Activated CD8-positive, alpha-beta memory T cell treated with anti-CD3 and anti-CD28 coated beads for 24 hours (primary cell): ENCODE measurements at regions not wholly inside any gene's neighbourhood (a gene's known extent, or its start where the extent isn't known, plus 50 kb on each side); places are given as distances from the start of the nearest gene placed in this dataset.
"Not testable (repeated sequence)": the region's sequence is repeated elsewhere in the genome, so short reads cannot be mapped to it uniquely, and the experiment has no call there.

Experiments
- DNase-seq: peaks from one replicate; pipeline ENCODE4 v3.0.0-alpha.2; 2020

- DNase-seq = no peak
These were observed 157.1 kb upstream of the TGFBR2 start for GRCh38 chr3:30449290-30449632.

GRCh38 chr3:30452446-30452845 is 154.0 kb upstream of the TGFBR2 start:
- DNase-seq = no peak

- no peak for DNase-seq
These were observed 152.9 kb upstream of the TGFBR2 start for GRCh38 chr3:30453360-30454039.

GRCh38 chr3:30454636-30455035 is 151.8 kb upstream of the TGFBR2 start:
- no peak for DNase-seq

- not testable (repeated sequence) for DNase-seq
These were observed 151.3 kb upstream of the TGFBR2 start for GRCh38 chr3:30455112-30455511.

DNA sequence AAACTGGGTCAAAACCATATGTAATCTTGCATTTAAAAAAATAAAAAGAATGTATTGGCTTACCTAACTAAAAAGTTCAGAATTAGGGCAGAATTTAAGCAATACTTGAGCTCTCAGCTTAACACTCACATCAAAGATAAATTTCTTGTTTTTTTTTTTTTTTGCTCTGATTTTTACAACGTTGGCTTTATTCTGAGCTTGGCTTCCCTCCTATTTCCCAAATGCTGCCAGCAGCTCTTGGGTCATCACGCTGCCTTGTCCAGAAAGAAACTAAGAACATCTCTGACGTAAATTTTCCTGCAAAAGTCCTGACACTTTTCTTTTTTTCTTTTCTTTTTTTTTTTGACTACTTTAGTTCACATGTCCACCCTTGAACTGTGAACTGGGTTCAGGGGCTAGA is 150.6 kb upstream of the TGFBR2 start:
- DNase-seq = no peak

DNA sequence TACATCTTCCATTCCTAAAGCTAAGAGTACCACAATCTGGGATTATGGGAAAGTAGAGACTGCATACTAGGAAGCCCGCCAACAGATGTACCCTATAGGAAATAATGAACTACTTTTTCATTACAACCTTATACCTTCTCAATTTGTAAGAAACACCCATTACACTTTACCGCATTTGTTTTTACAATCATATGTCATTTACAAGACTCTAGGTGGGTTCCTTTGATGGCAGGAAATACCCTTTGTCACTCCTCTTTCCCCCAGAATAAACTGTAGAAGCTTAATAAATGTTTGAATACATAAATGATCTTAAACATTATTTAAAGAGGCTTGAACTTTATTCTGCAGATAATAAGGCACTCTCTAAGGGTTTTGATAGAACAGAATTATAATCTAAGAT is 150.1 kb upstream of the TGFBR2 start:
- no peak for DNase-seq

- DNase-seq = no peak
These were observed 149.3 kb upstream of the TGFBR2 start for GRCh38 chr3:30457081-30457480.

DNA sequence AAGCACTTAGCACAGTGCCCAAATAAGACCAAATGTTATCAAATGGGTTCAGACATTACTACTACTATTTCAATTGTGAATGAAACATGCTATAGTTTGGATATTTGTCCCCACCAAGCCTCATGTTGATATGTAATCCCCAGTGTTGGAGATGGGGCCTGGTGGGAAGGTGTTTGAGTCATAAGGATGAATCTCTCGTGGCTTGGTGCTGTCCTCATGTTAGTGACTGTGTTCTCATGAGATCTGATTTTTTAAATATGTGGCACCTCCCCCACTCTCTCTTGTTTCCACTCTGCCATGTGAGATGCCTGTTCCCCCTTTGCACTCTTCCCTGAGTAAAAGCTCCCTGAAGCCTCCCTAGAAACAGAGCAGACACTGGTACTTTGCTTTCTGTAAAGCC is 148.7 kb upstream of the TGFBR2 start:
- no peak for DNase-seq

- no peak for DNase-seq
These were observed 147.8 kb upstream of the TGFBR2 start for GRCh38 chr3:30458376-30459171.

GRCh38 chr3:30461311-30461710 is 145.1 kb upstream of the TGFBR2 start:
- no peak for DNase-seq

GRCh38 chr3:30462721-30463470 is 143.5 kb upstream of the TGFBR2 start:
- DNase-seq = no peak

DNA sequence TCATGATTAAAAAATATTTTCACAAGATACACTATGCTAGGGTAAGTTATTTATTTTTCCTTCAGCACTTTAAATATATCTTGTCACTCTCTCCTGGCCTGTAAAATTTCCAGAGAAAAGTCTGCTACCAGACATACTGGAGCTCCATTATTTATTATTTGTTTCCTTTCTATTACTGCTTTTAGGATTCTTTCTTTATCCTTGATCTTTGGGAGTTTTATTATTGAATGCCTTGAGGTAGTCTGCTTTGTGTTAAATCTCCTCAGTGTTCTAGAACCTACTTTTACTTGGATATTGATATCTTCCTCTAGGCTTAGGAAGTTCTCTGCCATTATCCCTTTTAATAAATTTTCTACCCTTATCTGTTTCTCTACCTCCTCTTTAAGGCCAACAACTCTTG is 142.0 kb upstream of the TGFBR2 start:
- DNase-seq = no peak

DNA sequence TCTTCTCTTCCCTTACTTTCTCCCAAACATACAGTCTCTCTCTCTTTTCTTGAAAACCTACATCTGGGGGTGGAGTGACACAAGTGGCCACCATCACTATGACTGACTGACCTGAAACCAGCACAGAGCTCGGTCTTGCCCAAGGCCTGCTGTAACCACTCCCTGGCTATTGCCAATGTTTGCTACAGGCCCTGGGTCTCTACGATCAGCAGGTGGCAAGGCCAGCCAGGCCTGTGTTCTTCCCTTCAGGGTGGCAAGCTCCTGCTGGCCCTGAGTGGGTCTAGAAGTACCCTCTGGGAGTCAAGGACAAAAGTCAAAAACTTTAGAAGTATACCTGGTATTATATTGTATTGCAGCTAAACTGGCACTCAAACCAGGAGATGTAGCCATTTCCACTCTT is 140.9 kb upstream of the TGFBR2 start:
- DNase-seq = no peak

DNA sequence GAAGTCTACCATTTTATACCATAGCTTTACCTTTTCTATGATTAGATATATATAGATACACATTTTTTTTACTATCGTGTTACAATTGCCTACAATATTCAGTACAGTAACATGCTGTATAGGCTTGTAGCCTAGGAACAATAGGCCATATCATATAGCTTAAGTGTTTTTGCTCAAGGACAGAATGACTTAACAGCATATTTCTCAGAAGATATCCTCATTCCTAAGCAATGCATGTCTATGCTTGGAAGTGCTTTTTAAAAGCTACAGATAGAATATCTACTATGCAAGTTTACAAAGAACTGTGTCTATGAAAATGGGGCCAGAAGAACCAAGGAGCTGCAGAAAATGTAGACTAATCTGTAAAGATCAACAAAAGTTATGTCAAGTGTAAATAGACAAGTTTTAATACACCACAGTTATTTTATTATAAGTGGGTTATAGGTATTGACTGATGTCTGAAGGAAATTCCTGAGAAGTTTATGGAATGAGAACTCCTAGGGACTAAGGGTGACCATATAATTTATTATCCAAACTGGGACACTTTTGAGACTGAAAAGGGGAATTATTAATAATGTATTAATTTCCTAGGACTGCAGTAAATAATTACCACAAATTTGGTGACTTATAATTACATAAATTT is 138.7 kb upstream of the TGFBR2 start:
- no peak for DNase-seq

DNA sequence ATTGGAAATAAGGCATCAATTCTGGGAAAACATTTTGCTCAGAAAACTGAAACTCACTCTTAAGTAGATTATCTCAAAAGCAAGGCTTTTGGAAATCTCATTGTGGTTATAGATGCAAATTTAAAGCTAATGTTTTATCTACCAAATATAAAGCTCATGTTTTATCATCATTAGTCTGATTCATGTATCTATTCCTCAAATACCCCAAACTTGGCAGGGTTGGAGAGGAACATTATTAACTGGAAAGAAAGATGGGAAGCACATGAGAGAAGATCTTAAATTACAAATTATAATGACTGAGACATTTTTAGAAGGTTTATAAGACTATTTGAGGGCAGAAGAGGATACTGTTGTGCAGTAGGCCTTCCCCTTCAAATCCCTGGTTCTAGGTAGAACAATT is 137.3 kb upstream of the TGFBR2 start:
- DNase-seq = no peak

DNA sequence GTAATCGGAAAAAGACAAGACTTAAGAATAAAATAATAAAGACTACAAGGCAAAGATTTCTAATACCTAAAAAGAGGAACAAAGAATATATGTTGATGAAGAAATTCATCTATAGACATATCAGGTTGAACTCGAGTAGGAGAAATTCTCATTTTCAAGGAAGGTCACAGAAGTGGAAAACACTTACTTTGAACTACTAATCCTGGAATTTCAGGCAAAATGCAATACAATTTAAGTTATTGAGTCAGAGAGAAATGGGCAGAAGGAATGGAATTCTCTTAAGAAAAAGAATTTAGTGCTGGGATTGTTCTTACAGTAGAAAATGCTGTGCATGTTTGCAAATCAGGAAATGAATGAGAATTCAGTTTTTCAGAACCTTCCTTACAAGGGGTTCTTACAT is 135.9 kb upstream of the TGFBR2 start:
- DNase-seq = no peak

DNA sequence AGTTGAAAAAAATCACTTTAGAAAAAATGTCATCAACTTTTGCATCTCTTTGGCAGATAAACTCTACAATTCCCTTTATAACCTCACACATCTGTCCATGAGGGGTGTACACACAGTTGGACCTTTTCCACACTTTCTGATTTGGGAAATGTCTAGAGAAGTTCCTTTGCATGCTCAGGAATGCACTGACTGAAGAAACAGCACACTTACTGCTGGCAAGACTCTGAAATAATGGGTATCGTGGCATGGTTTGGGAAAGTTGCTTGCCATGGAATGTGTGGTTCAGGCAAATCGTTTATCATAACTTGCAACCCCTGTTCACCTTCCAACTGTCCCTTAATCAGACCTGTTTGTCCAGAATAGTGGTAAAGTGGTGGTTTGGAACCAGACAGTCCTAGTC is 135.3 kb upstream of the TGFBR2 start:
- no peak for DNase-seq

- DNase-seq = no peak
These were observed 134.5 kb upstream of the TGFBR2 start for GRCh38 chr3:30471796-30472489.

- no peak for DNase-seq
These were observed 132.9 kb upstream of the TGFBR2 start for GRCh38 chr3:30473374-30474051.

- DNase-seq = no peak
These were observed 132.0 kb upstream of the TGFBR2 start for GRCh38 chr3:30474371-30474770.
